Fibroblast of skin of back (primary cell): ENCODE measurements at regions not wholly inside any gene's neighbourhood (a gene's known extent, or its start where the extent isn't known, plus 50 kb on each side); places are given as distances from the start of the nearest gene placed in this dataset.

Experiments
- DNase-seq: peaks from one replicate; pipeline ENCODE4 v3.0.0-alpha.2; 2013

GRCh38 chr5:171580502-171581265 lies 161.2 kb downstream of the FGF18 start:
- DNase-seq: peak; percentile 19

DNA sequence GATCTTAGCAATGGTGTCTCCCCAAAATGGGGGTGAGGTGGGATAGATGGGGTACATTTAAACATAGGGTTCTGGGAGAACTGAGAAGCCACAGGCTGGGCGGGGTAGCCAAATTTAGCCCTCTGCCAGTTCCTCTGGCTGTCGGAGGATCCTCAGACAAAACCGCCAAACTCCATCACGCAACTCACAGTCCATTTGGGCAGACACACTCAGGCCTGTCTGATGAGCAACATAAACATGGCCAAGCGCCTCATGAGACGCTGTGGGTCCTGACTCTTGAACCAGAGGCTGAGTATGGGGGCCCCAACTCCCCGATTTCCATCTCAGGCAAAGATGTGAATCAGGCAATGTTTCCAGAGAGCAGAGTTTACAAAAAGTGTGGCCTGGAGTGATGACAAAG lies 162.3 kb downstream of the FGF18 start:
- no peak for DNase-seq

DNA sequence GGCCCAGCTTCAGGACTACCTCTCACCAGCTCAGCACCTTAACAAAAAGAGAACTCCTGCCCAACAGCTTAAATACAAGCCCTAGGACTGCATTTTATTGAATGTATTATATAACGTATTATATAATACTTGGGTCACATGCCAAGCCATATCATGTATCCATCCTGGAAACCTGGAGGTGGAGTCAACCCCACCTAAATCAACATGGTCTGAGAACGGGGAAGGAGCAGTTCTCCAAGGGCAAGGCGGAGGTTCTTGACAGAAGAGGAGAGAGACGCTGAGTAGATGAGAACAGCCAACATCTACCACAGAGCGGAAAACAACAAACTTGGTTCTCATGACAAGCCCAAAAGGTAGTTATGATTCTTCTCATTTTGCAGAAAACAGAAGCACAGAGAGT lies 163.4 kb downstream of the FGF18 start:
- no peak for DNase-seq

GRCh38 chr5:171585981-171586380 lies 166.5 kb downstream of the FGF18 start:
- DNase-seq: no peak

- DNase-seq: no peak
Measured at GRCh38 chr5:171586436-171586835, 167.0 kb downstream of the FGF18 start.

DNA sequence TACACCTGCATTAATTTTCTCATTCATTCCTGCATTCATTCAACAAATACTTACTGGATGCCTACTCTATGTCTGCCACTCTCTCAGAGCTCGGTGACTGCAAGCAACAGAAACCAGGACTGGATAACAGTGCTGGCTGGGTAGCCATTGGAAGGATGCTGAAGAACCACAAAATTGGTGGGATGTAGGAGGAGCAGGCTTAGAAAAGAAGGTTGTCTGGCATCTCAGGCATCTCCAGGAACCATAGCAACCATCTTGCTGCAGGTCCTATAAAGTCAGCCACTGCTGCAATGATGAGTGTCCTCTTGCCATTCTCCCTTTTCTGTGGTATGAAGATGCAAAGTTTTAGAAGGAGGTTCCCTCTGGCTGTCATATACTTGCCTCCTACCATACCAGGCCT lies 168.6 kb downstream of the FGF18 start:
- DNase-seq: no peak

GRCh38 chr5:171588790-171589189 lies 169.3 kb downstream of the FGF18 start:
- DNase-seq: no peak

DNA sequence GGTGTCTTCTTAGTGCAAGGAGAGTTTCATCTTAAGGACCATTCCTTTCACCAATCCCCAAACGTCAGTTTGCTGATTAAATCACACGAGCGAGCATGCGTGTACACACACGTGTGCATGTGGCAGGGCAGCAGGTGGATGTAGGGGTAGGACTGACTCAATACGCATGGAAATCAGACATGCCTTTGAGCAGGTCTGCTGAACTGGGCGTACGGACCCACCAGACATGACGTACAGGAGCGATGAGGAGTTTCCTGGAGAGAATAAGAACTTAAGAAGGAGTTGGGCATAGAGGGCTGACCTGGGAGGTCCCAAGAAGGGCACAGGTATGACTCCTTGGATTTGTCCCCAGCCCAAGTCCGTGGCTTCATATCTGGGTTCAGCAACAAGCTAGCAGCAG lies 170.0 kb downstream of the FGF18 start:
- DNase-seq: no peak

GRCh38 chr5:171592076-171592475 lies 172.6 kb downstream of the FGF18 start:
- no peak for DNase-seq

GRCh38 chr5:171592736-171593135 lies 173.3 kb downstream of the FGF18 start:
- DNase-seq: no peak

DNA sequence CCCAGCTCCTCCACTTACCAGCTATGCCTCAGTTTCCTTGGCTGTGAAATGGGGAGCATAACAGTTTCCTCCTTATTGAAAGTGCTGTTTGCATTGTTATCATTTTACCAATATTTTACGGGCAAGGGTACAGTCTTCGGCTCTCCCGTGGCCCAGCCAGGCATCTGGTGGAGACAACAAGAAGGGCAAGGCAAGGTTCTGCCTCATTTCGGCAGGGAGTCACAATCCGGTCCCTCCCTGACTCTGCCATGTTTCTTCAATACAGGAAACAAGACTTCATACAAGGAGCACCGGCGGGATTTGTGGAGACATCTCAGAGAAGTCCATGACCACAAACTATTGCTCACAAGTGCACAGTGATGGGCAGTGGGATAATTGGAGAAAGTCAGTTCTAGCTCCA lies 174.0 kb downstream of the FGF18 start:
- no peak for DNase-seq

- no peak for DNase-seq
Measured at GRCh38 chr5:171593976-171594375, 174.5 kb downstream of the FGF18 start.

DNA sequence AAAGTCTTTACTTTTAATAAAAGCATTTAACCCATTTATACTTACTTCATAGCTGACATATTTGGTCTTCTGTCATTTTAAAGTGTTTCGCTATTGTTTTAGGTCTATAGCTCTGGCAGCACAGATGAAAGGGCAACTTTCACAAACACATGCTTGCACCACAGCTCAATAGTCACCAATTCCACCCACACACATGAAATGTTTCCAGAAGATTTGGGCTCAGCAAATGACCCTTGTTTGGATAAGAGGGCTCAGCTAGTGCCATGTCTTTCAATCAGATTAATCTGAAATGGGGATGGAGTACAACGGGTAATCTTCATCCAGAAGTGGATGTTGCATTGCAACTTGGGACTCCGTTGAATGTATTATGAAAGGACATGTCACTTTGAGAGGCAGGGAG lies 176.0 kb downstream of the FGF18 start:
- DNase-seq: no peak

DNA sequence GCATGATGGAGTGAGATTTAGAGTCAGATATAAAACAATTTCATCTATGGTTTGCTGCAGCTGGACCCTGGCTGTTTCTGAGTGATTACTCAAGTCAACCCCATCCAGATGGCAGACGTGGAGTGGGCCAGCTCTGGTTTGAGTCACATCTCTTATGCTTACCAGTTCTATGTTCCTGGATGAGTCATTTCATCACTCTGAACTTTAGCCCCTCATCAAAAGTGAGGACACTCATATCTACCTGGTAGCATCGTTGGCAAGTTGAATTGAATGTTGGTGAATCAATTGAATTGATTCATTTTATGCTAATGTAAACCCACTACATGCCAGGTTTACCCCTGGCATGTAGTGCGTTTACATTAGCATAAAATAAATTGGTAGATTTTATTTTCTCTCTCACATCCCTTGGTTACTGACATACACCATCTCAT lies 176.4 kb downstream of the FGF18 start:
- peak; percentile 50 for DNase-seq

DNA sequence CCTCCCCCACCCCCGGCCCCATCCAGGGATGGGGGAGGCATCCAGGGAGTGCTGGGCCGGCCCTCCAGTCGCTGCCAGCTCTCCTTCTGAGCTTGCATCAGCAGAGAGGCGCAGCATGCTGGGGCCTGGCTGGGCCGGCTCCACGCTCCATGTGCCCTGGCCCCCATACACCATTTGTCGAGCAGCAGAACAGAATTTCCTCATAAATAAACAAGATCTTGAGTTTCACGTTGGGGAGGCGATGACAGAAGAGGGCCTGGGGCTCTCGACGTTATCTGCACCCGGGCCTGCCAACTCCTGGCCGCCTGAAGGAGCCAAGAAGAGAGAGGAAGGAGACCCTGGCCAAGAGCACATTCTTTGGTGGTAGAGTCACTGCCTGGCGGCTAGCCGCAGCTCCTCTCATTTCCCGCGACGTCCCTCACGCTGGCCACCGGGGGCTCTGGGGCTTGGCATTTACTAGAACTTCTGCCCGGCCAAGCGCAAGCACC lies 177.0 kb downstream of the FGF18 start:
- peak; percentile 75 for DNase-seq

DNA sequence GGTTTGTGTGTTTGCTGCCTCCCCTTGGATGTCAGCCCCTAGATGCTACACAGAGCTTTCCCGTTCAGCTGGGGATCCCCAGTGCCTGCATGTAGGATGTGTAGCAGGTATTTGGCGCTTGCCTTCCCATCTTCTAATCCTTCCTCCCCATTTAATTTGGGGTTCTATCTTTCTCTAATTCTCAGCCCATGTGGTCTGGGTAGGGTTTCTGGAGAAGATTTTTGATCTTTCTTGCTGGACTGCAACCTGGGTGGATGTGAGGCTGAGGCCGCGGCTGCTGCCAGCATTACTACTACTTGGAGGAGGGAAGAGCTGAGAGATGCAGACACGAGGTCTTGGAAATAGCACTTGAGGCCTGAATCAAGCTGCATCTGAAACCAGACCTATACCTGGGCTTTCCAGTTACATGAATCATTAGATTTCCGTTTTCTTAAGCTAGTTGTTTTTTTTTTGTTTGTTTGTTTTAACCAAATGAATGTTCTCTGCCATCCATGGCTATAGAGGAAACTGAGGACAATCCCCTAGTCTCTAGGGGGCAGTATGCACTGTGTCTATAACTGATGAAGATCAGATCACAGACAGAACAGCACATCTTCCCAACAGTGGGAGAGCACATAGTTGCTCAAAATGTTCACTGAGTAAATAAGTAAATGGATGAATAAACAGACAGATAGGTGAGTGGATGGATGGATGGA lies 178.6 kb downstream of the FGF18 start:
- DNase-seq: no peak

- DNase-seq: no peak
Measured at GRCh38 chr5:171598641-171599152, 179.2 kb downstream of the FGF18 start.

DNA sequence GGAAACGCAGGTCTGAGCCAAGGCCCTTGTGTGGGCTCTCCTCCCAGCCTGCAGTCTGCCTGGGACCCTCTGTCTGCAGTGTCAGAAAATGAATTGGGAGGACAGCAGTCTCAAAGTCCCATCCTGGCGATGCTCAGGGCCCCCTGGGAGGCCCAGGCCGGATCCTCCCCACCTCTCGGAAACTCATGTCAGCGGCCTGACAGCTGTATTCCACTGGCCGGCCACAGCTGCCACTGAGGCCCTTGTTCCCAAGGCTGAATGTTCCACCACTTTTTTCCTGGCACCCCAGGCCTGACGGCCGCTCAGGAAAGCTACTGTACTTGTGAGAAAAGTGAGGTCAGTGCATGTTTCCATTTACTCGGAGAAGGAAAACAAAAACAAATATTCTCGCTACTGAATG lies 180.0 kb downstream of the FGF18 start:
- no peak for DNase-seq

GRCh38 chr5:171599957-171600612 lies 180.6 kb downstream of the FGF18 start:
- DNase-seq: no peak

DNA sequence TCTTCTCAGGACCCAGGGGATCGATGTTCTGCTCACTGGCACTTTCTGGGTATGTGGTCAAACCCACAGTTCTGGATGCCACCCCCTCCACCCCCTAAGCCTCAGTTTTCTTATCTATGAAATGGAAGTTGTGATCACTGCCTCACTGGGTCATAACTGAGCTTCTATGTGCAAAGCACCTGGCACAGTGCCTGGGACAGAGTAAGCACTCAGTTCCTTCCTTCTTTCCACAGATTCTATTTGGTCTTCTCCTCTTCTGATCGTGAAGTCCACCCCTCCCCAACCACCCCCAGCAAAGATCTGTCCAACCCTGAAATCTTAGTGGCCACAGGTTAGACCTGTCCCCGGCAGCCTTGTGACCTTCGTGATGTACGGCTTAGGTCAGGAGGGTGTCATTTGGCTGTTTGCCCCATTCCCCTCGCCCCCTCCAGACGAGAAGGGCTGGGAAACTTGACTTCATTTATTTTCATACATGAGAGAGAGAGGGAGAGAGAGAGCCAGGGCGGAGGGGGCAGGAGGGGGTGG lies 181.4 kb downstream of the FGF18 start:
- DNase-seq: no peak

DNA sequence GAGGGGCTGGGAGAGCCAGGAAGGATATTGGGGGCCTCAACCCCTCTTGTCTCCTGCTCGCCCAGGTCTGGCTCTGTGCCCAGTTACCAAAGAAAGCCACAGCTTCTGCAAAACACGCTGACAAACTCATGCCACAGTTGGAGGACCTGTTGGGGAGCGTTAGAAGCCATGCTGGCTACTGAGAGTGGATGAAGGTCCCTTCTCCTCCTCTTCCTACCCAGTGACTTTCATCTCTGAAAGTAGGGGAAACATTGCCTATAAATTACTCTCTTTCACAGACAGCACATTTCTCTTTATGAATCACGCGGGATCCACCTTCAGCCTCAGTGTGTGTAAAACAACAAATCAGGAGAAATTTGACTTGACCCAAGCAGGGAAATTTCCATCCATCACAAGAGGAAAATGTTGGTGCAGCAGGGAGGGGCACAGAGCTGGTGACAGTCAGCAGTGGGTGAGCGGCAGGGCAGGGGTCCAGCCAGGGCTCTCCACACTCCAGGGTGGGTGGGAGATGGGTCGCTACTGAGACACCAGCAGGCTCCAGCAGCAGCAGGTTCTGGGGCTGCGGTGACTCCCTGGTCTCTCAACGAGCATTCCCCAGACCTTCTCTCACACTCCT lies 181.9 kb downstream of the FGF18 start:
- no peak for DNase-seq

DNA sequence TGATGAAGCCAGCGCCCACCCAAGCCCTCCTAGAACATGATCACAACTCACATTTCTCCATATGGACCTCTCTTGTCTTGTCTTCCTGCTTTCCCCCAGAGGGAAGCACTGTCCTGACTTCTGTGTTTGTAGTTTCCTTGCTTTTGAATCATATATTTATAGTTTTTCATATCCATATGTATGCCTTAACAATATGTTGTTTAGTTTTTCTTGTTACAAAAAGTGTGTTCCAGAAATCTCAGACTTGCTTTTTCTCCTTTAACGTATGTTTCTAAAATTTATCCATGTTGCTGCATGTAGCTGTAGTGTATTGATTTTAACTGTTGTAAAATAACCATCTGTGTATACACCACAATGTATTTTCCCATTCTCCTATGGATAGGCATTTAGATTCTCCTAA lies 182.0 kb upstream of the SMIM23 start:
- no peak for DNase-seq

- DNase-seq: no peak
Measured at GRCh38 chr5:171604195-171604594, 181.4 kb upstream of the SMIM23 start.
